ENCODE measurements at regions not wholly inside any gene's neighbourhood (a gene's known extent, or its start where the extent isn't known, plus 50 kb on each side); places are given as distances from the start of the nearest gene placed in this dataset.

- Histone ChIP-seq H3K27me3 (replicated peaks in 1 of 2; ENCODE audit: control insufficient read depth in 2 of 2, insufficient read depth in 2 of 2, low read length in 1 of 2) (no peaks in the 10 kb centered on the region), H3K36me3 (ENCODE audit: control insufficient read depth in 2 of 2, insufficient read depth in 2 of 2, low read length in 1 of 2) (no peaks in the 10 kb centered on the region), H3K4me2 (ENCODE audit: control insufficient read depth, insufficient read depth) (no peak overlapping the region), H3K9me3 (replicated peaks; ENCODE audit: control insufficient read depth, insufficient read depth, low read length) (no peaks in the 10 kb centered on the region), H3K9ac (ENCODE audit: control insufficient read depth, insufficient read depth, low read length) (no peak overlapping the region), H4K20me1 (ENCODE audit: control insufficient read depth, insufficient read depth) (no peaks in the 10 kb centered on the region), H3K27ac (ENCODE audit: control insufficient read depth, insufficient read depth) (no peak overlapping the region), H3K4me3 (no peak overlapping the region), H3K79me2 (ENCODE audit: control insufficient read depth, insufficient read depth, low read length) (no peaks in the 10 kb centered on the region), H3K4me1 (ENCODE audit: control insufficient read depth, insufficient read depth, low read length) (no peaks in the 10 kb centered on the region), H2AFZ (ENCODE audit: control insufficient read depth, low read depth, low read length) (no peak overlapping the region)
- BruUV-seq (replicated peaks), result no TSS peak
- TF ChIP-seq ZNF687 (IDR thresholded peaks at IDR 0.05) (no peak), SUPT20H (IDR thresholded peaks at IDR 0.05; ENCODE audit: borderline replicate concordance, control insufficient read depth, low read depth, low read length) (no peak), IRF4 (IDR thresholded peaks at IDR 0.05; ENCODE audit: low read depth, low read length) (no peak), MTA3 (IDR thresholded peaks at IDR 0.05; ENCODE audit: borderline replicate concordance, low read length) (no peak)
- ChIA-PET CTCF (no interaction called here), SMC1A (ENCODE audit: uncharacterized antibody, unreplicated experiment) (no interaction called here), RAD21 (ENCODE audit: unreplicated experiment) (no interaction called here), POLR2A (no interaction called here)
- in situ Hi-C loops (cut with MboI) (no loop called here), intact Hi-C loops (cut with micrococcal nuclease; ENCODE audit: unreplicated experiment) (no loop called here)
- FAIRE-seq, result no peak
- 0% methylated on average over 1 of the region's 1 CpG for WGBS (ENCODE audit: insufficient coverage, insufficient replicate concordance, low lambda C conversion rate, missing lambda C conversion rate)
- ATAC-seq, result no peak
- no peak for DNase-seq (ENCODE audit: low read depth, low spot score)
These were observed 50.2 kb upstream of the THSD7B start for GRCh38 chr2:136715146-136715545.

- H3K36me3 ChIP-seq (ENCODE audit: control insufficient read depth in 2 of 2, insufficient read depth in 2 of 2, low read length in 1 of 2), result no peaks in the 10 kb centered on the region
- H3K79me2 ChIP-seq (ENCODE audit: control insufficient read depth, insufficient read depth, low read length), result no peaks in the 10 kb centered on the region
- DNase-seq (ENCODE audit: low read depth, low spot score) (no peak), FAIRE-seq (no peak), ATAC-seq (no peak)
- intact Hi-C loops (cut with micrococcal nuclease; ENCODE audit: unreplicated experiment) (no loop called here), in situ Hi-C loops (cut with MboI) (no loop called here)
- no peaks in the 10 kb centered on the region for H3K9me3 ChIP-seq (replicated peaks; ENCODE audit: control insufficient read depth, insufficient read depth, low read length)
- H3K9ac ChIP-seq (ENCODE audit: control insufficient read depth, insufficient read depth, low read length), result no peak overlapping the region
- no peaks in the 10 kb centered on the region for H3K27me3 ChIP-seq (replicated peaks in 1 of 2; ENCODE audit: control insufficient read depth in 2 of 2, insufficient read depth in 2 of 2, low read length in 1 of 2)
- ChIA-PET RAD21 (ENCODE audit: unreplicated experiment) (no interaction called here), POLR2A (no interaction called here), CTCF (no interaction called here), SMC1A (ENCODE audit: uncharacterized antibody, unreplicated experiment) (no interaction called here)
- WGBS (ENCODE audit: insufficient coverage, insufficient replicate concordance, low lambda C conversion rate, missing lambda C conversion rate), result 26% methylated on average over 2 of the region's 2 CpGs
- H3K4me3 ChIP-seq, result no peak overlapping the region
- no peak overlapping the region for H3K27ac ChIP-seq (ENCODE audit: control insufficient read depth, insufficient read depth)
- H2AFZ ChIP-seq (ENCODE audit: control insufficient read depth, low read depth, low read length), result no peak overlapping the region
- no TSS peak for BruUV-seq (replicated peaks)
- no peaks in the 10 kb centered on the region for H3K4me1 ChIP-seq (ENCODE audit: control insufficient read depth, insufficient read depth, low read length)
- H3K4me2 ChIP-seq (ENCODE audit: control insufficient read depth, insufficient read depth), result no peak overlapping the region
- no peaks in the 10 kb centered on the region for H4K20me1 ChIP-seq (ENCODE audit: control insufficient read depth, insufficient read depth)
- TF ChIP-seq ZNF384 (IDR thresholded peaks at IDR 0.05; ENCODE audit: borderline replicate concordance, low read depth, low read length) (no peak), CHD4 (IDR thresholded peaks at IDR 0.05) (no peak), ATF2 (IDR thresholded peaks at IDR 0.05; ENCODE audit: low read length) (no peak), RAD51 (IDR thresholded peaks at IDR 0.05) (no peak), PBX3 (IDR thresholded peaks at IDR 0.05; ENCODE audit: insufficient replicate concordance, low read depth, low read length) (no peak), FOXM1 (IDR thresholded peaks at IDR 0.05; ENCODE audit: low read depth, low read length) (no peak), SUZ12 (IDR thresholded peaks at IDR 0.05; ENCODE audit: unreplicated experiment) (no peak), KDM1A (IDR thresholded peaks at IDR 0.05; ENCODE audit: borderline replicate concordance) (no peak), SRF (IDR thresholded peaks at IDR 0.05; ENCODE audit: low read depth in 2 of 2, low read length in 2 of 2) (no peak)
These were observed 50.8 kb upstream of the THSD7B start for GRCh38 chr2:136714452-136714951.

Data from GM12878 (cell line).